Stimulated activated CD4-positive, alpha-beta T cell treated with anti-CD3 and anti-CD28 coated beads, Interleukin-4, amount 100 ng/mL, for 1 hour (primary cell): ENCODE measurements at regions not wholly inside any gene's neighbourhood (a gene's known extent, or its start where the extent isn't known, plus 50 kb on each side); places are given as distances from the start of the nearest gene placed in this dataset.

Experiments used
- DNase-seq: peaks from one replicate; pipeline ENCODE4 v3.0.0-alpha.2; 2020

GRCh38 chr13:22357132-22357531 lies 686.3 kb downstream of the FGF9 start:
- no peak for DNase-seq

DNA sequence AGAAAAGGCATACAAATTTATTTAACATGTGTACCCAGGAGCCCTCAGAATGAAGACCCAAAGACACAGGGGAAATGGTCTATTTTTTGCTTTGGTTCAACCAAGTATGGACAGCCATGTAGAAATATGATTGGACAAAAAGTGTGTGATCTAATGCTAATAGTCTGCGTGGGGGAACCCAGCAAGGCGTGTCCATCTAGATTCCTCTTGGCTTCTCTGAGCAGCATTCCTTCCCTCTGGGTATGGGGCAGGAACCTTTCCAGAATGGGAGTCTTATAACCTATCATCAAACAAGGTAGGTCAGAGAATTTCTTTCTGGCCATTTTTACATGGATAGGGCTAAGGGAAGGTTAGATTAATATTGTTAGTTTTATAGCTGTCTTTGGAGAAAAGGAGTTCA lies 698.2 kb downstream of the FGF9 start:
- no peak for DNase-seq

- DNase-seq = no peak
Measured at GRCh38 chr13:22369840-22370239, 699.0 kb downstream of the FGF9 start.

DNA sequence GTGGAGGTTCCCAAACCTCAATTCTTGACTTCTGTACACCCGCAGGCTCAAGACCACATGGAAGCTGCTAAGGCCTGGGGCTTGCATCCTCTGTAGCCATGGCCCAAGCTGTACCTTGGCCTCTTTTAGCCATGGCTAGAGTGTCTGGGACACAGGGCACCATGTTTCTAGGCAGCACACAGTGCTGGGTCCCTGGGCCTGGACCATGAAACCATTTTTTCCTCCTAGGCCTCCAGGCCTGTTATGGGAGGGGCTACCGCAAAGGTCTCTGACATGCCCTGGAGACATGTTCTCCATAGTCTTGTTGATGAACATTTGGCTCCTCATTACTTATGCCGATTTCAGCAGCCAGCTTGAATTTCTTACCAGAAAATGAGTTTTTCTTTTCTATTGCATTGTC lies 701.4 kb downstream of the FGF9 start:
- DNase-seq = no peak

- DNase-seq = no peak
Measured at GRCh38 chr13:22375151-22375550, 704.3 kb downstream of the FGF9 start.

DNA sequence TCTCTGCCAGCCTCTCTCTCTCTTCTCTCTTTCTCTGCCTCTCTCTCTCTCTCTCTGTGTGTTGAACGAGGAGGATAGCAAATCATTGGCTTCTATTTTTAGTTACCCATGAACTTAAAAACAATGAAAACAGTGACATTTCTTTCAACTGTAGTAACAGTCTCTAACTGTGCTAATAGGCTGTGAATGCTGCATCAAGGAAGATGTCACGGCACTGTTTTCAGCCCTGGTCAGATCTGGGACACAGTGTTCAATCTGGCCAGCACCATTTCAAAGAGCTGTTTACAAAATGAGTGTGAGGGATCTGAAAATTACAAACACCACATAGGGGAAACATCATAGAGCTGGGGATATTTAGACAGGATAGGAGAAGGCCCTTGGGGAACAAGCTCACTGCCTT lies 717.0 kb downstream of the FGF9 start:
- DNase-seq = no peak

- no peak for DNase-seq
Measured at GRCh38 chr13:22399801-22400420, 729.0 kb downstream of the FGF9 start.

DNA sequence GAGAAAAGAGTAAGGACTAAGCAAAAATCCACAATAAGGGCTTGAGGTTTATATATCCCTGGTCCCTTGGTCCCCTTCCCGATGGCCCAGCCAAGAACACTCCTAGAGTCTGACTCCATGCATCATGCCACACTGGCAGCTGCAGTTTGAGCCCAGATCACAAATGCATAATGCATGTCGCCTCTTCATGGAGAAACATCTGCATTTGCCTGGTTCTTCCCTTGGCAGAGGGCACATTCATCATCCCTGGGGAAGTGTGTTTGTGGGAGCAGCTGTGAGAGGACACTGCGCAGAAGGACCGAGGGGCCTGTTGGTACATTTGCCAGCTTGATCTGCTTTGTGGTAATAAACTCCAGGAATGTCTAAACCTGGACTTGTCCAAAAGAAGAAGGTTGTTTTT lies 731.8 kb downstream of the FGF9 start:
- no peak for DNase-seq

- no peak for DNase-seq
Measured at GRCh38 chr13:22403144-22403543, 732.3 kb downstream of the FGF9 start.

DNA sequence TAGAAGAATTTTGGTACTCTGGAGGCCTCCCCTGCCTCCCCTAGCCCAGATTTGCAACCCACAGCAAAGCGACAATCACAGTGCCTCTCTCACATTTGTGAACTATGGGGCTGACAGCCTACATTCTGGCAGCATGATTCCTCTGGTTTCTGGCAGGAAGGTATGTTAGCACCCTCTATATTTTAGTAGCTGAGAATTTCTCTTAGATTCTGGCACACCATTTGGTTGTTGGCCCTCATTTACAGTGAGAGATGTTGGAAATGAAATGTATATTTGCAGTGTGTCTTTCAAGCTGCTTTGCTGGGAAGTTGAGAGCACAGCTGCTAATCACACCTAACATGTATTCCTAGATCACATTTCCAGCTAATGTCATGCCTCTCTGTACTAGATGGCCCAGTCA lies 735.0 kb downstream of the FGF9 start:
- no peak for DNase-seq

DNA sequence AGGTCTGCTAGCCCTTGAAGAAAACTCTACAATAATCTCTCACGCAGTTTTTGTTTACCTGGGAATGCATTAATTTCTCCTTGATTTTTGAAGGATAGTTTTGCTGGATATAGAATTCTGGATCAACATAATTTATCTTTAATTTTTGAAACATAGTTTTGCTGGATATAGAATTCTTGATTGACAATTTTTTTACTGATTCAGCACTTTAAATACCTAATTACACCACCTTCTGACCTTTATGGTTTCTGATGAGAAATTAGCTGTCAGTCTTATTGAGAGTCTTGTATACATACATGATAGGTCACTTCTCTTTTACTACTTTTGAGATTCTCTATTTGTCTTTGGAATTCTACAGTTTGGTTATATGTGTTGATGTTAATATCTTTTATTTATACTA lies 741.6 kb downstream of the FGF9 start:
- DNase-seq = no peak

DNA sequence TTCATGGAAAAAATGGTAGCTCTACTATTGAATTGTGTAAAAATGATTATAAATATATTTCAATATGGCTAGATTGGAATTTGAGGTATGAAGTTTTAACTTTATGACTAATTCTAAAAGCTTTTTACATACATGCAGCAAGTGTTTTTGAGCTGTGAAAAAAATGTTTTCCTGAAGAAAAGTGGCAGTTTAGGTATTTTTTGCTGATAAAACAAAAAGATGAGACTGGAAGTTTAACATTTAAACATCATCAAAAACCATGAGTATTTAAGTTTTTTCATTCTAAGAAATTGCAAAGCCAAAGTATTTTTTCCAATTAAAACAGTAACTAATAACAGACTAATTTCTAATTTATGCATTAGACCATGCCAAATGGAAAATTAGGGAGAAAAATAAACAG lies 751.1 kb downstream of the FGF9 start:
- no peak for DNase-seq

- no peak for DNase-seq
Measured at GRCh38 chr13:22422712-22423111, 751.8 kb downstream of the FGF9 start.

- no peak for DNase-seq
Measured at GRCh38 chr13:22423261-22423660, 752.4 kb downstream of the FGF9 start.

DNA sequence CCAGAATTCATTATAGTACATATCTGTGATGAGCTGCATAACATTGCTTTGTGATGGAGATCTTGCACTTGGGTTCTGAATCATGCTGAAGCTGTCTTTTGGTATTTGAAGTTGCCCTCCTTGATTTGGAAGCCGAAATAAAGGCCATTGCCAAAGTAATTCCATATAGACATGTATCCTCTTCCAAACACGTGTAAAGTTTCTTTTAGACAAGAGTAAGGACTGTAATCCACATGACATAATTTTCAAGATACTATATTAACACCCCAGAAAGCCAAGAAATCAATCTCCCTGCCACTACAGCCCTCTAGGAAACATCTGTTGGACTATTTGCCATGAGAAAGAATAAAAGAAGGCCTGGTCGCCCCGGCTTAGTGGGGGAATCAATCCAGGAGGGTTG lies 754.2 kb downstream of the FGF9 start:
- no peak for DNase-seq

GRCh38 chr13:22427066-22427465 lies 753.7 kb upstream of the SGCG start:
- no peak for DNase-seq

GRCh38 chr13:22427783-22428182 lies 753.0 kb upstream of the SGCG start:
- DNase-seq = no peak

- DNase-seq = no peak
Measured at GRCh38 chr13:22428188-22428828, 752.5 kb upstream of the SGCG start.

GRCh38 chr13:22432690-22433089 lies 748.1 kb upstream of the SGCG start:
- no peak for DNase-seq

DNA sequence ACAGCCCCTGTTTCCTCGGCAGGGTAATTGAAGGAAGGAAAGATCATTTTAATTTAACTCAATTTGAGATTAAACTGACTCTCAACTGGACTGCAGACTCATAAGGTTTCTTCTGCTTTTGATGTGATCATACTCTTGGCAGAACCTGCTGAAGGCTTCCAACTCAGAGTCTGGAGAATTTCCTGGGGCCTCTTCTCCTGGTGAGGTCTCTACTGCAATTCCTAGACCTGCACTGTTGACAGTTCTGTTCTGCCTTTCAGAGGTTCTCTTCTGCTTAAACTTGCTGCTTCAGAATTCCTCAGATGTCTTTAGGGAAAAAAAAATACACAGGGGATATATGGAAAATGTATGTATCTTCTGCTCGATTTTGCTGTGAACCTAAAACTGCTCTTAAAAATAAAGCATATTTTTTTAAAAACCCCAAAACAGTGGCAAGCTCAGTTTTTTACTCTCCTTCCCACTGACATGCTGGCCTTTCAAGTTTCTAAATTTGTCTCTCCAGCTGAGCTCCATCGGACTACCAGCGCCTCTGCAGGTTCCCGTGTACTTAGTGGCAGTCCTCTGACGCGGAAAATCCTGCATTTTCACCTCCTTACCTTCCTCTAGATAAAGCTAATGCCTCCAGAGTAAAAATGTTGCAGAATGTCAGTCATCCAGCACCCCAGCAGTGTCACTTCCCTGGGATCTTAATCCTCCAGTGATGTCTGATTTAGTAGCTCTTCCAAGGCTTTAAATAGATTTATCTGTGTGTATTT lies 733.5 kb upstream of the SGCG start:
- no peak for DNase-seq

DNA sequence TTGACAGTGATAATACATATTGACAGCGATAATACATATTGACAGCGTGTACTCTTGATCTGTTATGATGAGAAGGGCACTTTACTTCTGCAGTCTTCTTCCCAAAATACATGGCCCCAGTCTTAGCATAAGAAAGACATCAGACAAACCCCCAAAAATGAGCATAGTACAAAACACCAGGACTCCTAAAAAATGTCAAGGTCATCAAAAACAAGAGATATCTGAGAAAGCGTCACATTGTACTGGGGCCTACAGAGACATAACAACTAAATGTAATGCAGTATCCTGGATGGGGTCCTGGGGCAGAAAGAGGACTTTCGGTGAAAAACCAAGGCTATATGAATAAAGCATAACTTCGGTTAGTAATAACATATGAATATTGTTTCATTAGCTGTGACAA lies 731.5 kb upstream of the SGCG start:
- DNase-seq = no peak

GRCh38 chr13:22451327-22451741 lies 729.4 kb upstream of the SGCG start:
- DNase-seq = no peak

DNA sequence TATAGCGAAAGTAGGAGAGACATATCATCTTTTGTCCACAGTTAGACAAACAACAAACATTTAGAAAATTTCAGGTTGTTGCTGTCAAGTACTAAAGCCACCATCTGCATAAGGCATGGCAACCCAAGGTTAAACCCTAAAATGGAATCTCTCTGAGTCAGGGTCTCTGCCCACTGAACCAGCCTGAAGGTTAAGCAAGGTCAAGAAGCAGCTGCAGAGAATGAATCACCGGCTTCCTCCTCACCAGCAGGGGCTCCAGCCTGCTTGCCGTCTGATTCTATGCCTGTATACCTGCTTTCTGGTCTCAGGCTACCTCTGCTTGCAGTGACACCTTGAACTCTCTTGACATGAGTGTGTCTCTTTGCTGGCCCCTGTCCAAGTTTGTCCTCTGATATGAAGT lies 726.2 kb upstream of the SGCG start:
- no peak for DNase-seq

DNA sequence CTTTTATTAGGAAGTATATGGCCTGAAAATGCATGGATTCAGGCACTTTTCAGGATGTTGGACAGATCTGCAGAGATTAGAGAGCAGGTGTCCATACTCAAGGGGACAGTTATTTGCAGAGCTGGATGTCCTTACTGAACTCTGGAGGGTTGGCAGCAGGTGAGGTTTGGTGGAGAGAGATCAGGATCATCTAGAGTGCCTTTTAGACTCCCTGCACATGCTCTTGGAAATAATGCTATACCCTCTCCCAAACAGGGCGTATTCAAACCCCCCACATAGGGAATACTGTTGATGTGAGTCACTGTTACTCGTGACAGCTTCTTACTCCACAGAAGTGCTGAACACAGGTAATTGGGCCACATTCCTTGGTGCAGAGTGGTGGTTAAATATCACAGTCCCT lies 725.7 kb upstream of the SGCG start:
- DNase-seq = no peak
